Tibial nerve (tissue), 4 donors: ENCODE measurements at regions not wholly inside any gene's neighbourhood (a gene's known extent, or its start where the extent isn't known, plus 50 kb on each side); places are given as distances from the start of the nearest gene placed in this dataset.
"Not testable (repeated sequence)": the region's sequence is repeated elsewhere in the genome, so short reads cannot be mapped to it uniquely, and the experiment has no call there.

Experiments used
- DNase-seq, 2 donors: peaks; one replicate each; pipeline ENCODE4 v3.0.0-alpha.2; 2019; ENCODE audit warnings: low spot score in 2 of 2
- H3K27ac ChIP-seq, 4 donors: fragments of 200-600 bp; sonication (generic) in 3 of 4; one replicate each; pipeline ENCODE4 v1.5.1; 2017 to 2019; ENCODE audit warnings: mild to moderate bottlenecking in 1 of 4
- H3K27me3 ChIP-seq, 2 donors: fragments of 200-600 bp; sonication (generic) in 1 of 2; one replicate each; pipeline versions ENCODE4 v1.5.1 to v1.6.0; 2017 to 2019
- H3K36me3 ChIP-seq, 3 donors: fragments of 200-600 bp; sonication (generic); one replicate each; pipeline ENCODE4 v1.5.1; 2018 to 2019
- H3K4me1 ChIP-seq, 4 donors: fragments of 200-600 bp; sonication (generic) in 3 of 4; one replicate each; pipeline ENCODE4 v1.5.1; 2017 to 2019
- H3K4me3 ChIP-seq, 4 donors: fragments of 200-600 bp; sonication (generic) in 3 of 4; one replicate each; pipeline ENCODE4 v1.5.1; 2017 to 2019; ENCODE audit warnings: mild to moderate bottlenecking in 1 of 4, moderate library complexity in 1 of 4
- H3K9me3 ChIP-seq, 4 donors: fragments of 200-600 bp; sonication (generic) in 3 of 4; one replicate each; pipeline ENCODE4 v1.5.1; 2017 to 2019
- CTCF ChIP-seq, 5 experiments: fragments of 200-600 bp in 3 of 5; fragments of 450-650 bp in 2 of 5; sonication (generic) in 3 of 5; IDR thresholded peaks; one replicate each; pipeline ENCODE4 v1.5.1; 2016 to 2019; ENCODE audit warnings: antibody characterized with exemption in 5 of 5, mild to moderate bottlenecking in 3 of 5, moderate library complexity in 2 of 5
- EP300 ChIP-seq, 2 donors: sonication (generic); formaldehyde crosslinking; IDR thresholded peaks; one replicate each; pipeline ENCODE4 v1.6.1; 2017; ENCODE audit warnings: antibody characterized with exemption in 2 of 2, mild to moderate bottlenecking in 1 of 2
- POLR2A ChIP-seq, 2 donors: fragments of 450-650 bp; IDR thresholded peaks; one replicate each; pipeline ENCODE4 v1.6.1; 2017; ENCODE audit warnings: antibody characterized with exemption in 2 of 2, mild to moderate bottlenecking in 2 of 2, moderate library complexity in 2 of 2
- WGBS, 2 donors: methylation state at CpG; one replicate each; pipeline ENCODE4 v1.1.5; 2018; 5-methylcytosine and 5-hydroxymethylcytosine counted together

DNA sequence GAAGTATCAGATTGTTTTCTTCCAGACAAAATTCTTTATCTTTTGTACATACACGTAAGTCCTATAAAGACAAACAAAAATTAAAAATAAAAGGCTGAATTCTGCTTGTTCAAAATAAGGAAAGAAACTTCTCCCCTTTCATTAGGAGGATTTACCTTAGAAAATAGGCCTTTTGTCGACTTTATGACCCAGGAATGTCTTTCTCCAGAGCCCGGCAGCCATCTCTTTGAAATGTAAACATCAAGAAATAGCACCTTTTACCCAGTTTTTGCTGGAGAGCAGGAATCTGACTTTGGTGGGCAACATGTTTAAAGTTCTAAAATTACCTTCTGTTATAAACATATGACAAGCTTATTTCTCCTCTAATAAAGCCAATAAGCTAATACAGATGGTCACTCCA, 373.0 kb upstream of the FTMT start:
- H3K36me3 ChIP-seq, result no peaks in the 10 kb centered on the region
- no peaks in the 10 kb centered on the region for H3K27me3 ChIP-seq
- 53 to 66% methylated on average over 3 of the region's 3 CpGs for WGBS, 2 donors
- H3K27ac ChIP-seq, result no peak overlapping the region
- DNase-seq, result no peak
- H3K9me3 ChIP-seq, result no peaks in the 10 kb centered on the region
- H3K4me3 ChIP-seq, result no peak overlapping the region
- TF ChIP-seq CTCF (IDR thresholded peaks at IDR 0.05) (no peak), POLR2A (IDR thresholded peaks at IDR 0.05) (no peak), EP300 (IDR thresholded peaks at IDR 0.05) (no peak)
- H3K4me1 ChIP-seq, result no peaks in the 10 kb centered on the region

DNA sequence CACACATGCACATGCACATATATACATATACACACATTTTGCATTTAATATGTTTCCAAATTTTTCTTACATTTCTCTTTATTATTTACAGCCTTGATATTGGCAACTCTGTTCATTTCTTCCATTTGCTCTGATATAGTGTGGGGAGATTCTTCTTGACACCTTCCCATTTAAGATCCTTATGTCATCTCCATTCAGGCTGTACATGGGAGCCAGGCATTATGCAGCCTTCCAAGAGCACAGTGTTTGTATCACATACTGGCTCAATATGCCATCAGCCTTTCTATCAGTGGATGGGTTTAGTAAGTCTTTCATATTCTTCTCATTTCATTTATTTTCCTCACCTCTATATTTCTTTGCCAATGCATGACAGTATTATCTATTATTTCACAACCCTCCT, 372.3 kb upstream of the FTMT start:
- Histone ChIP-seq H3K36me3 (no peaks in the 10 kb centered on the region), H3K27ac (no peak overlapping the region)
- TF ChIP-seq EP300 (IDR thresholded peaks at IDR 0.05) (no peak), CTCF (IDR thresholded peaks at IDR 0.05) (no peak), POLR2A (IDR thresholded peaks at IDR 0.05) (no peak)

DNA sequence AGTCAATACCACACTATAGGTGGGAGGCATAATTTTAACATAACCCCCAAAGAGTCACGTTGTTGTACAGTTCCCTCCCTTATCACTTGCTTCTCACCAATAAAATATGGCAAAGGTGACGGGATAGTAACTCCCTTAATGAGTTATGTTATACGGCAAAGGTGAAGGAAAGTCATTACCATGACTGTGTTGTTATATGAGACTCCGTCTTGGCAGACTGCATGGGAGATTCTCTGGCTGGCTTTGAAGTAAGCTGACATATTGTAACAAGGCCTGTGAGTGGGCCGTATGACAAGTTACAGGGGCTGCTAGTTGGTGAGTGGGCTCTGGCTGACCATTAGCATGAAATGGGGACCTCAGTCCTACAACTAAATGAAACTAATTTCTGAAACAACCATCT, 366.4 kb upstream of the FTMT start:
- Histone ChIP-seq H3K27me3 (no peaks in the 10 kb centered on the region), H3K27ac (no peak overlapping the region), H3K9me3 (no peaks in the 10 kb centered on the region), H3K4me1 (no peaks in the 10 kb centered on the region), H3K36me3 (no peaks in the 10 kb centered on the region), H3K4me3 (no peak overlapping the region)
- no peak for TF ChIP-seq CTCF (IDR thresholded peaks at IDR 0.05)
- no peak for TF ChIP-seq POLR2A (IDR thresholded peaks at IDR 0.05)
- TF ChIP-seq EP300 (IDR thresholded peaks at IDR 0.05), result no peak
- WGBS, 2 donors, result 81 to 84% methylated on average over 5 of the region's 5 CpGs
- no peak for DNase-seq

More for the DNA sequence above, 372.3 kb upstream of the FTMT start:
- Histone ChIP-seq H3K4me3 (no peak overlapping the region), H3K27me3 (no peaks in the 10 kb centered on the region), H3K4me1 (no peaks in the 10 kb centered on the region), H3K9me3 (no peaks in the 10 kb centered on the region)
- DNase-seq, result no peak

- WGBS, 2 donors, result 81 to 89% methylated on average over 2 of the region's 2 CpGs
- not testable (repeated sequence) for H3K27ac ChIP-seq, H3K4me1 ChIP-seq, H3K9me3 ChIP-seq, H3K27me3 ChIP-seq, H3K36me3 ChIP-seq, H3K4me3 ChIP-seq, DNase-seq
These were observed 365.7 kb upstream of the FTMT start for GRCh38 chr5:121485999-121486398.

DNA sequence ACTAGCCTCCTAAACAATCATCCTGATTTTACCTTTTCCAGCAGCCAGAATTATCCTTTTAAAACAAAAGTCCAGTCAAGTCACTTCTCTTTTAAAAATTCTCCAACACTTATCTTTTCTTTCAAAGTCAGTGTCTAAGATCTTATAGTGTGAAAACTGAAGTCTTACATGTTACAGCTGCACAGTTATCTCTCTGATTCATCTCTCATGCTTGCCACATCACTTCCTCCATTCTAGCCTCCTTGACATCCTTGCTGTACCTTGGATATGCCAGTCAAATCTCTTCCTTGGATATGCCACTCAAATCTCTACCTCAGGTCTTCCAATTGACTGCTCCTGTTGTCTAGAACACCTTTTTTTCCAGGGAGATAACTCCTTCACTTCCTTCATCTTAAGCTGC, 361.7 kb upstream of the FTMT start:
- Histone ChIP-seq H3K4me1 (no peaks in the 10 kb centered on the region), H3K27me3 (no peaks in the 10 kb centered on the region), H3K9me3 (no peaks in the 10 kb centered on the region), H3K36me3 (no peaks in the 10 kb centered on the region), H3K27ac (no peak overlapping the region), H3K4me3 (no peak overlapping the region)
- no peak for DNase-seq
- TF ChIP-seq EP300 (IDR thresholded peaks at IDR 0.05) (no peak), POLR2A (IDR thresholded peaks at IDR 0.05) (no peak), CTCF (IDR thresholded peaks at IDR 0.05) (no peak)

DNA sequence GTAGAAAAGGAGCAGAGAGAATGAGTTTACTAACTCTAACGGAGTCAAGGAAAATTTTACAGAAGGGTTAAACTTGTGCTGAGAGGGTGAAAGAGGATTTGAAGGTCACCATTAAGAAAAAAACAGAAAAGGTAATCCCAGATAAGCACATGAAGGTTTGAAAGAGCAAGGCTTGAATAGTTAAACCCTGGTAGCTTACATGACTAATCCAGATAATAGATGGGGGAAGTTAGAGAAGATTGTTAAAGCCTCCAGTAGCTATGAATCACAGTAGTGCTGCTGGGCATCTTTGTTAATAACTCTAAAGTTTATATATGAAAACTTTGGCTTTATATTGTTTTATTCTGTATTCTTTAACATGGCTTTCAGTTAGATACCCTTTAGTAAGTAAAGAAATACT, 354.5 kb upstream of the FTMT start:
- H3K27me3 ChIP-seq, result no peaks in the 10 kb centered on the region
- DNase-seq, result no peak
- H3K9me3 ChIP-seq, result no peaks in the 10 kb centered on the region
- WGBS, 2 donors, result 64 to 89% methylated on average over 1 of the region's 1 CpG
- no peak for TF ChIP-seq EP300 (IDR thresholded peaks at IDR 0.05)
- TF ChIP-seq POLR2A (IDR thresholded peaks at IDR 0.05), result no peak
- TF ChIP-seq CTCF (IDR thresholded peaks at IDR 0.05), result no peak
- no peak overlapping the region for H3K4me3 ChIP-seq
- H3K27ac ChIP-seq, result no peak overlapping the region
- H3K36me3 ChIP-seq, result no peaks in the 10 kb centered on the region
- H3K4me1 ChIP-seq, result no peaks in the 10 kb centered on the region
